RWPE2 (cell line): ENCODE measurements at regions not wholly inside any gene's neighbourhood (a gene's known extent, or its start where the extent isn't known, plus 50 kb on each side); places are given as distances from the start of the nearest gene placed in this dataset.
"Not testable (repeated sequence)": the region's sequence is repeated elsewhere in the genome, so short reads cannot be mapped to it uniquely, and the experiment has no call there.

ENCODE experiments used
- ATAC-seq: fragments of 200-7000 bp; cut with Tn5 transposase; 3 replicates; pipeline ENCODE4 v1.9.1; 2021; ENCODE audit warnings: low read depth
- DNase-seq: peaks from one replicate; pipeline ENCODE4 v3.0.0-alpha.2; 2020; ENCODE audit warnings: low spot score
- H3K27ac ChIP-seq: fragments of 450-650 bp; 2 replicates; pipeline ENCODE4 v1.5.1; 2017; ENCODE audit warnings: mild to moderate bottlenecking; ENCODE audit not compliant: poor library complexity, severe bottlenecking
- H3K27me3 ChIP-seq: fragments of 250-450 bp; sonication (Bioruptor Pico); 2 replicates; pipeline ENCODE4 v1.5.1; 2021; ENCODE audit warnings: mild to moderate bottlenecking, moderate library complexity; ENCODE audit not compliant: insufficient read depth, poor library complexity, severe bottlenecking
- H3K36me3 ChIP-seq: fragments of 250-450 bp; sonication (Bioruptor Pico); 2 replicates; pipeline ENCODE4 v1.5.1; 2020; ENCODE audit warnings: low read depth, mild to moderate bottlenecking, moderate library complexity
- H3K4me1 ChIP-seq: fragments of 250-450 bp; sonication (Bioruptor Pico); 2 replicates; pipeline ENCODE4 v1.5.1; 2021; ENCODE audit warnings: mild to moderate bottlenecking, moderate library complexity; ENCODE audit not compliant: insufficient read depth, poor library complexity, severe bottlenecking
- H3K4me3 ChIP-seq: fragments of 250-450 bp; sonication (Bioruptor Pico); 2 replicates; pipeline ENCODE4 v1.5.1; 2021; ENCODE audit warnings: mild to moderate bottlenecking, moderate library complexity; ENCODE audit not compliant: severe bottlenecking
- H3K9me3 ChIP-seq: fragments of 250-450 bp; sonication (Bioruptor Pico); 2 replicates; pipeline ENCODE4 v1.5.1; 2021; ENCODE audit warnings: mild to moderate bottlenecking, moderate library complexity; ENCODE audit not compliant: severe bottlenecking
- TF ChIP-seq, protein P1 (sequence below): fragments of 450-650 bp; IDR thresholded peaks from one replicate; pipeline ENCODE4 v1.5.1; 2017; ENCODE audit warnings: mild to moderate bottlenecking, moderate library complexity; ENCODE audit not compliant: poor library complexity, severe bottlenecking

DNA sequence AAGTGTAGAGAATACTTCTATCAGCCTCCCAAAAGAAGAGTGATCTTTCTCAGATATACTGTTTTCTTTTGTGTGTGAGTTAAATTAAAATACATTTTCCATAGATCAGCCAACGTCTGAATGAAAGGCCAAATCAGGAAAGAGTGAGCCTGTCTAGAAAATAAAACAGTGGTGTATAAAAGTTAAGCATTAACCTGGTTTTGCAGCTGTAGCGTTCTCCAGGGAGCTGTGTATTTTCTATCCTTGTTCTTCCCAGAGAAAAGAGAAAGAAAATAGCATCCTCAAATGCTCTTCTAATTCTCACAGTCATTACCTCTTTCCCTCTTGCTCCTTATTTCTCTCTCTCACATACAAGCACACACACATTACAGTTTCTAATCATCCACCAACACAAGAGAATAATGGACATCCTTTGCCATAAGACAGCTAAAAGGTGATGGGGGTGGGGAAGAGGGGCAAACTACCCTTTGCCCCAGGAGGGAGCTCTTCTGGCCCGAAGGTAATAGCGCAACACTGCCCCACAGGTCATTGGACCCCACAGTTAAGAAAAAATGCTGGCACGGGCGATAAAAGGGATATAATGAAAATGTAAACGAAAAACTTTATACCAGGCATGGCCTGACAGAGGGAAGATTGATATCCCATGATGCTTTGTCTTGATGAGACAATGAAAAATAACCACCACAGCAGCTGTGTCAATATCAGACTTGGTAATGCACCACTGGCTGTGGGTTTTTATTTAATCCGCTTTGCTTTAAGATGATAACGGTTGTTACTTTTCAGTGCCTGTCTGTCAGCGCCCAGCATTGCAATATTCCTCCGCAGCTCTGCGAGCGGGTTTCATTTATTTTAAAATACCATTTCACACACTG lies 150.3 kb downstream of the NUF2 start:
- DNase-seq, result no peak
- H3K9me3 ChIP-seq, result no peaks in the 10 kb centered on the region
- no peaks in the 10 kb centered on the region for H3K36me3 ChIP-seq
- H3K4me1 ChIP-seq, result no peaks in the 10 kb centered on the region
- H3K27me3 ChIP-seq, result peaks cover 5% of the 10 kb centered on the region
- H3K27ac ChIP-seq, result no peak overlapping the region
- TF ChIP-seq, protein P1, sequence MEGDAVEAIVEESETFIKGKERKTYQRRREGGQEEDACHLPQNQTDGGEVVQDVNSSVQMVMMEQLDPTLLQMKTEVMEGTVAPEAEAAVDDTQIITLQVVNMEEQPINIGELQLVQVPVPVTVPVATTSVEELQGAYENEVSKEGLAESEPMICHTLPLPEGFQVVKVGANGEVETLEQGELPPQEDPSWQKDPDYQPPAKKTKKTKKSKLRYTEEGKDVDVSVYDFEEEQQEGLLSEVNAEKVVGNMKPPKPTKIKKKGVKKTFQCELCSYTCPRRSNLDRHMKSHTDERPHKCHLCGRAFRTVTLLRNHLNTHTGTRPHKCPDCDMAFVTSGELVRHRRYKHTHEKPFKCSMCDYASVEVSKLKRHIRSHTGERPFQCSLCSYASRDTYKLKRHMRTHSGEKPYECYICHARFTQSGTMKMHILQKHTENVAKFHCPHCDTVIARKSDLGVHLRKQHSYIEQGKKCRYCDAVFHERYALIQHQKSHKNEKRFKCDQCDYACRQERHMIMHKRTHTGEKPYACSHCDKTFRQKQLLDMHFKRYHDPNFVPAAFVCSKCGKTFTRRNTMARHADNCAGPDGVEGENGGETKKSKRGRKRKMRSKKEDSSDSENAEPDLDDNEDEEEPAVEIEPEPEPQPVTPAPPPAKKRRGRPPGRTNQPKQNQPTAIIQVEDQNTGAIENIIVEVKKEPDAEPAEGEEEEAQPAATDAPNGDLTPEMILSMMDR, result no peak
- H3K4me3 ChIP-seq, result no peak overlapping the region
- ATAC-seq, result no peak

GRCh38 chr1:163472651-163473248 lies 151.0 kb downstream of the NUF2 start:
- no peaks in the 10 kb centered on the region for H3K9me3 ChIP-seq
- no peaks in the 10 kb centered on the region for H3K36me3 ChIP-seq
- no peak overlapping the region for H3K4me3 ChIP-seq
- no peak for ATAC-seq
- H3K27ac ChIP-seq, result no peak overlapping the region
- TF ChIP-seq, protein P1, result no peak
- no peaks in the 10 kb centered on the region for H3K4me1 ChIP-seq
- no peak for DNase-seq
- peaks cover 5% of the 10 kb centered on the region for H3K27me3 ChIP-seq

DNA sequence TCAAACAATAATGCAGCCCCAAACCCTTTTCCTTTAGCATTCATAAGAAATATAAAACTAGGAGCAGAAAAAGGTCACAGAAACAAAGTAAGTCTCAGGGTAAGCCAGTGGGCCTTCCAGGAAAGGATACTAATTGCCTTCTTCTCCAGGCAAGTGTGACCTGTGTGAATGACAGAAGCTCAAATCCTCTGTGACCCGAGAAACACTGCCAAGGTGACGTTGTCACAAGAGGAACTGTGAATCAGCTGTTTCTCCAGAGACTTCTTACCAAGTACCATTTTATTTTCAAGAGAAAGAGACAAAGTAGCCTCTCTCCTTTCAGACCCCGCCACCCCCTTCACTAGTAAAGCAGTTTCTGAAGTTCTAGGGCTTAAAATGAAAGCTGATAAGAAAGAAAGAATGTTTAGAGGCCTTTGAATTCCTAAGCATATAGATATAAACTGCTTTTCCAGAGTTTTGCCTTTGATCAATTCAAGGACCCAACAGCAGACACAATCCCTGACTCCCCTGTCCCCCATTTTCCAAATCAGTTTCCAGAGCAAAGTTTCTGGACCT lies 155.6 kb downstream of the NUF2 start:
- no peak for ATAC-seq

GRCh38 chr1:163498391-163499330 lies 176.9 kb downstream of the NUF2 start:
- H3K27me3 ChIP-seq, H3K4me3 ChIP-seq, H3K4me1 ChIP-seq, H3K9me3 ChIP-seq, ATAC-seq, H3K36me3 ChIP-seq, H3K27ac ChIP-seq, DNase-seq: not testable (repeated sequence)

More for the DNA sequence above, 155.6 kb downstream of the NUF2 start:
- TF ChIP-seq, protein P1, result no peak
- Histone ChIP-seq H3K9me3 (no peaks in the 10 kb centered on the region), H3K27me3 (peaks cover 5% of the 10 kb centered on the region), H3K36me3 (no peaks in the 10 kb centered on the region), H3K27ac (no peak overlapping the region), H3K4me3 (no peak overlapping the region), H3K4me1 (no peaks in the 10 kb centered on the region)
- no peak for DNase-seq

GRCh38 chr1:163504331-163504978 lies 182.7 kb downstream of the NUF2 start:
- no peaks in the 10 kb centered on the region for H3K9me3 ChIP-seq

More at GRCh38 chr1:163504331-163504978, 182.7 kb downstream of the NUF2 start:
- no peak for ATAC-seq
- H3K4me1 ChIP-seq, result no peaks in the 10 kb centered on the region
- no peaks in the 10 kb centered on the region for H3K36me3 ChIP-seq
- H3K27ac ChIP-seq, result no peak overlapping the region
- H3K27me3 ChIP-seq, result no peaks in the 10 kb centered on the region
- TF ChIP-seq, protein P1, result no peak
- no peak overlapping the region for H3K4me3 ChIP-seq
- DNase-seq, result no peak
